ENCODE measurements at regions not wholly inside any gene's neighbourhood (a gene's known extent, or its start where the extent isn't known, plus 50 kb on each side); places are given as distances from the start of the nearest gene placed in this dataset.

GRCh38 chr4:14334166-14334565 is 668.1 kb upstream of the CPEB2 start:
- H3K9me3 ChIP-seq (ENCODE audit: control insufficient read depth, insufficient read depth, low read length): 0 out of 2 replicates have a peak, but pooled peaks cover 2% of the 10 kb centered on the region
- POLR2A ChIA-PET: no interaction called here
- CTCF ChIA-PET: interaction anchor here (0.7 kb wide), 1 partner anchor 690 kb away, joined by 3 read pairs; no protein-coding TSS in a partner anchor

GRCh38 chr4:14335872-14336271 is 666.4 kb upstream of the CPEB2 start:
- CTCF ChIA-PET: interaction anchor here (0.8 kb wide), 1 partner anchor 682 kb away, joined by 3 read pairs; no protein-coding TSS in a partner anchor
- no peak overlapping the region for H3K4me3 ChIP-seq (ENCODE audit: low read depth, low read length)
- H3K27ac ChIP-seq (ENCODE audit: low read depth, low read length): no peak overlapping the region
- H3K27me3 ChIP-seq (ENCODE audit: control insufficient read depth, insufficient read depth, low read length): no peaks in the 10 kb centered on the region
- 0 out of 2 replicates have a peak, but pooled peaks cover 2% of the 10 kb centered on the region for H3K9me3 ChIP-seq (ENCODE audit: control insufficient read depth, insufficient read depth, low read length)
- no peak for DNase-seq (ENCODE audit: low read depth, low spot score)
- POLR2A ChIA-PET: no interaction called here
- TF ChIP-seq, protein P1, sequence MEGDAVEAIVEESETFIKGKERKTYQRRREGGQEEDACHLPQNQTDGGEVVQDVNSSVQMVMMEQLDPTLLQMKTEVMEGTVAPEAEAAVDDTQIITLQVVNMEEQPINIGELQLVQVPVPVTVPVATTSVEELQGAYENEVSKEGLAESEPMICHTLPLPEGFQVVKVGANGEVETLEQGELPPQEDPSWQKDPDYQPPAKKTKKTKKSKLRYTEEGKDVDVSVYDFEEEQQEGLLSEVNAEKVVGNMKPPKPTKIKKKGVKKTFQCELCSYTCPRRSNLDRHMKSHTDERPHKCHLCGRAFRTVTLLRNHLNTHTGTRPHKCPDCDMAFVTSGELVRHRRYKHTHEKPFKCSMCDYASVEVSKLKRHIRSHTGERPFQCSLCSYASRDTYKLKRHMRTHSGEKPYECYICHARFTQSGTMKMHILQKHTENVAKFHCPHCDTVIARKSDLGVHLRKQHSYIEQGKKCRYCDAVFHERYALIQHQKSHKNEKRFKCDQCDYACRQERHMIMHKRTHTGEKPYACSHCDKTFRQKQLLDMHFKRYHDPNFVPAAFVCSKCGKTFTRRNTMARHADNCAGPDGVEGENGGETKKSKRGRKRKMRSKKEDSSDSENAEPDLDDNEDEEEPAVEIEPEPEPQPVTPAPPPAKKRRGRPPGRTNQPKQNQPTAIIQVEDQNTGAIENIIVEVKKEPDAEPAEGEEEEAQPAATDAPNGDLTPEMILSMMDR (IDR thresholded peaks at IDR 0.05; ENCODE audit: low read depth, low read length): no peak

More at GRCh38 chr4:14334166-14334565, 668.1 kb upstream of the CPEB2 start:
- TF ChIP-seq, protein P1 (IDR thresholded peaks at IDR 0.05; ENCODE audit: low read depth, low read length): no peak
- Histone ChIP-seq H3K4me3 (ENCODE audit: low read depth, low read length) (no peak overlapping the region), H3K27me3 (ENCODE audit: control insufficient read depth, insufficient read depth, low read length) (no peaks in the 10 kb centered on the region), H3K27ac (ENCODE audit: low read depth, low read length) (no peak overlapping the region)
- no peak for DNase-seq (ENCODE audit: low read depth, low spot score)

- H3K27ac ChIP-seq (ENCODE audit: low read depth, low read length): no peak overlapping the region
- no peak overlapping the region for H3K4me3 ChIP-seq (ENCODE audit: low read depth, low read length)
- TF ChIP-seq, protein P1 (IDR thresholded peaks at IDR 0.05; ENCODE audit: low read depth, low read length): no peak
- H3K27me3 ChIP-seq (ENCODE audit: control insufficient read depth, insufficient read depth, low read length): no peaks in the 10 kb centered on the region
- H3K9me3 ChIP-seq (ENCODE audit: control insufficient read depth, insufficient read depth, low read length): 0 out of 2 replicates have a peak, but pooled peaks cover 2% of the 10 kb centered on the region
- POLR2A ChIA-PET: no interaction called here
- CTCF ChIA-PET: no interaction called here
- DNase-seq (ENCODE audit: low read depth, low spot score): no peak
Measured at GRCh38 chr4:14336656-14337055, 665.6 kb upstream of the CPEB2 start.

DNA sequence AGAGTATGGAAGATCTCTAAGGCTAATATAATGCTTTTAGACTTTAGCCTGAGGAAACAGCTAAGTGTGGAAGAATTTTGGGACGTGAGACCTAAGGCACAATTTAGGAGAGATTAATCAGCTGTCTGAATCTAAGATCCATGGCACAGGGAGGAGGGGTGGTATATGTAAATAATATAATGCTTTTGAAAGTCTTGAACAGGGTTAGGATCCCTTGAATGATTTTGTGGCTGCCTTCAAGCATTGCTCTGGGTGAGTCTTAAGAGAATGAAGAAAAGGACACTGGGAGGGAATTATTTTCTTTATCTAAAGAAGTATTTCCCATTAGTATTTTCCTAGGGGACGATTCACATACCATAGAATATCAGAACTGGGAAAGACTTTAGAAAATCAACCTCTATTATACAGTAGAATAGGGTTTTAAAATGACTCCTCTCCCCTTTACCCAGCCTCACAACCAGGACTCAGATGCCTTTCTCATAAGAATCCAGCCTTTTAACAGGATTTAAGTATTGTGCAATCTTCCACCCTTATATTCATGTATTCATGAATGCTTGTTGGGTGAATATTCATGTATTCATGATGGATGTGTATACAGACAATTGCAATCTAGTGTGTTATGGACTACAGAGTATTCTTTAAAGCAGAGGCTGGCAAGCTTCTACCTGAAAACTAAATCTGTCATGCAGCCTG is 664.2 kb upstream of the CPEB2 start:
- ChIA-PET CTCF (no interaction called here), POLR2A (no interaction called here)
- no peak overlapping the region for H3K4me3 ChIP-seq (ENCODE audit: low read depth, low read length)
- 0 out of 2 replicates have a peak, but pooled peaks cover 2% of the 10 kb centered on the region for H3K9me3 ChIP-seq (ENCODE audit: control insufficient read depth, insufficient read depth, low read length)
- H3K27me3 ChIP-seq (ENCODE audit: control insufficient read depth, insufficient read depth, low read length): no peaks in the 10 kb centered on the region
- H3K27ac ChIP-seq (ENCODE audit: low read depth, low read length): no peak overlapping the region
- no peak for DNase-seq (ENCODE audit: low read depth, low spot score)
- TF ChIP-seq, protein P1 (IDR thresholded peaks at IDR 0.05; ENCODE audit: low read depth, low read length): no peak

DNA sequence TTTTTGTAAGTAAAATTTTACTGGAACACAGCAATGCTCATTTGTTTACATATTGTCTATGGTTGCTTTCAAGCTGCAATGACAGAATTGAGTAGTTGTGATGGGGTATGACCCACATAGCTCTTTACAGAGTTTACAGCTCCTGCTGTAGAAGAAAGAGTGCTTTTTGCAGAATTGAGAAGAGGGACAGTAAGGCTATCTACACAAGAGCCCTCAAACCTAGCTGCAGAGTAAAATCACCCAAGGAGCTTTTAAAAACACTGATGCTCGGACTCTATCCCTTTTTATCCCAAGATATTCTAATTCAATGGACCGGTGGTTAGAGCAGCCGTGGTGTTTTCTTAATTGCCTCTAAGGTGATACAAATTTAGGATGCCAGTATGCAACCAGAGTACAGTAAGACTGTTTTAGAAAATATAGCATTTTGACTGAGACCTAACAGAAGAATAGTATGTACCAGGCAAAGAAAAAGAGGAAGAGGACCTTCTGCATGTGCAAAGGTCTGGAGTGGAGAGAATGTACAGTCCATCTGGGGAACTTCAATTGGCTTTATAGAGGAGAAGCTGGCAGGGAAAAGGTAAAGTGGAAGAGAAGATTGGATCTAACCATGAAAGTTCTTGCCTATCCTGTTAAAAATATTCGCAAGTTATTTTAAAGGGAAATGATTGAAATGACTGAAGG is 663.6 kb upstream of the CPEB2 start:
- TF ChIP-seq, protein P1 (IDR thresholded peaks at IDR 0.05; ENCODE audit: low read depth, low read length): no peak
- 0 out of 2 replicates have a peak, but pooled peaks cover 2% of the 10 kb centered on the region for H3K9me3 ChIP-seq (ENCODE audit: control insufficient read depth, insufficient read depth, low read length)
- H3K27ac ChIP-seq (ENCODE audit: low read depth, low read length): no peak overlapping the region
- no peaks in the 10 kb centered on the region for H3K27me3 ChIP-seq (ENCODE audit: control insufficient read depth, insufficient read depth, low read length)
- no peak overlapping the region for H3K4me3 ChIP-seq (ENCODE audit: low read depth, low read length)
- CTCF ChIA-PET: no interaction called here
- POLR2A ChIA-PET: no interaction called here
- DNase-seq (ENCODE audit: low read depth, low spot score): no peak
